ENCODE measurements at regions not wholly inside any gene's neighbourhood (a gene's known extent, or its start where the extent isn't known, plus 50 kb on each side); places are given as distances from the start of the nearest gene placed in this dataset.

DNA sequence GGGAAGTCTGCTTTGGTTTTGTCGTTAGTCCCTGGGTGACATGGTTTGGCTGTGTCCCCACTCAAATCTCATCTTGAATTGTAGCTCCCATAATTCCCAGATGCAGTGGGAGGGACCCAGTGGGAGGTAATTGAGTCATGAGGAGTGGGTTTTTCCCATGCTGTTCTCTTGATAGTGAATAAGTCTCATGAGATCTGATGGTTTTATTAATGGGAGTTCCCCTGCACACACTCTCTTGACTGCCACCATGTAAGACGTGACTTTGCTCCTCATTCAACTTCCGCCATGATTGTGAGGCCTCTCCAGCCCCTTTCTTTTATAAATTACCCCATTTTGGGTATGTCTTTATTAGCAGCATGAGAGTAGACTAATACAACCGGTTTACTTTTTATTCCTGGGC, 405.8 kb upstream of the ID2 start:
- peaks cover 4% of the 10 kb centered on the region for H3K36me3 Mint-ChIP-seq (ENCODE audit: unreplicated experiment)
- no peaks in the 10 kb centered on the region for H3K4me1 Mint-ChIP-seq (ENCODE audit: low read depth, unreplicated experiment)
- peaks cover 2% of the 10 kb centered on the region for H3K9me3 Mint-ChIP-seq (ENCODE audit: unreplicated experiment)
- no peaks in the 10 kb centered on the region for H3K27me3 Mint-ChIP-seq (ENCODE audit: unreplicated experiment)
- TF ChIP-seq, protein P1, sequence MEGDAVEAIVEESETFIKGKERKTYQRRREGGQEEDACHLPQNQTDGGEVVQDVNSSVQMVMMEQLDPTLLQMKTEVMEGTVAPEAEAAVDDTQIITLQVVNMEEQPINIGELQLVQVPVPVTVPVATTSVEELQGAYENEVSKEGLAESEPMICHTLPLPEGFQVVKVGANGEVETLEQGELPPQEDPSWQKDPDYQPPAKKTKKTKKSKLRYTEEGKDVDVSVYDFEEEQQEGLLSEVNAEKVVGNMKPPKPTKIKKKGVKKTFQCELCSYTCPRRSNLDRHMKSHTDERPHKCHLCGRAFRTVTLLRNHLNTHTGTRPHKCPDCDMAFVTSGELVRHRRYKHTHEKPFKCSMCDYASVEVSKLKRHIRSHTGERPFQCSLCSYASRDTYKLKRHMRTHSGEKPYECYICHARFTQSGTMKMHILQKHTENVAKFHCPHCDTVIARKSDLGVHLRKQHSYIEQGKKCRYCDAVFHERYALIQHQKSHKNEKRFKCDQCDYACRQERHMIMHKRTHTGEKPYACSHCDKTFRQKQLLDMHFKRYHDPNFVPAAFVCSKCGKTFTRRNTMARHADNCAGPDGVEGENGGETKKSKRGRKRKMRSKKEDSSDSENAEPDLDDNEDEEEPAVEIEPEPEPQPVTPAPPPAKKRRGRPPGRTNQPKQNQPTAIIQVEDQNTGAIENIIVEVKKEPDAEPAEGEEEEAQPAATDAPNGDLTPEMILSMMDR (IDR thresholded peaks at IDR 0.05; ENCODE audit: partially characterized antibody, unreplicated experiment): no peak
- H3K27ac Mint-ChIP-seq (ENCODE audit: unreplicated experiment): no peak overlapping the region
- no peak for DNase-seq
- H3K4me3 Mint-ChIP-seq (ENCODE audit: unreplicated experiment): no peak overlapping the region

DNA sequence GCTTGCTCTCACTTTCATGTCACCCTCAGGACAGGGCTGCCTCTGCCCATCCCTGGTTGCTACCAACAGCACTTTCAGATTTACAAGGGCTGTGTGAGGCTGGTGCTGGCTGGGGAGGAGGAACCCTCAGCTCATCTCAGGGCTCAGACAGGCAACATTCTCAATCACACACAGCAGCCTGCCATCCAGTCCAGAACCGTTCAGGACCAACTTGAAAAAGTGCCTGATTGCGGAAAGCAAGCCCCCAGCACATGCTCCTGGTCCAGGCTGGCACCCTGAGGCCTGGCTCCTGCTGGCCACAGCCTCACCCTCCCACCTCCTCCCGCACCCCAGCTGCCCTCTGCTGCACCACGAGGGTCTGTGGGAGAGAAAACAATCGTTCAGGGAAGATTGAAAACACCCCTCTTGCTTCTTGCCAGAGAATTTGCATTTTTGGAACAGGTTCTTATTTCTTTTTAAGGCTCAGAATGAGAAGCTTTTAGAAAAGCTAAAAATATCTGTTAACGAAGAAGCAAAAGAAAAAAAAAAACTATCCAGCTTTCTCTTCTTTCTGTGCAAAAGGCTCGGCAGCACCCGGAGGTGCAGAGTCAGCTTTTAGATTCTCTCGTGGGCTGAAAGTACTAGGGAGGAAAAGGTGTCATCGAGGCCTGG, 403.8 kb upstream of the ID2 start:
- TF ChIP-seq, protein P1 (IDR thresholded peaks at IDR 0.05; ENCODE audit: partially characterized antibody, unreplicated experiment): no peak
- H3K27ac Mint-ChIP-seq (ENCODE audit: unreplicated experiment): no peak overlapping the region
- no peaks in the 10 kb centered on the region for H3K36me3 Mint-ChIP-seq (ENCODE audit: unreplicated experiment)
- no peak overlapping the region for H3K4me3 Mint-ChIP-seq (ENCODE audit: unreplicated experiment)
- H3K4me1 Mint-ChIP-seq (ENCODE audit: low read depth, unreplicated experiment): no peaks in the 10 kb centered on the region
- no peak for DNase-seq
- peaks cover 1% of the 10 kb centered on the region for H3K9me3 Mint-ChIP-seq (ENCODE audit: unreplicated experiment)
- H3K27me3 Mint-ChIP-seq (ENCODE audit: unreplicated experiment): no peaks in the 10 kb centered on the region

DNA sequence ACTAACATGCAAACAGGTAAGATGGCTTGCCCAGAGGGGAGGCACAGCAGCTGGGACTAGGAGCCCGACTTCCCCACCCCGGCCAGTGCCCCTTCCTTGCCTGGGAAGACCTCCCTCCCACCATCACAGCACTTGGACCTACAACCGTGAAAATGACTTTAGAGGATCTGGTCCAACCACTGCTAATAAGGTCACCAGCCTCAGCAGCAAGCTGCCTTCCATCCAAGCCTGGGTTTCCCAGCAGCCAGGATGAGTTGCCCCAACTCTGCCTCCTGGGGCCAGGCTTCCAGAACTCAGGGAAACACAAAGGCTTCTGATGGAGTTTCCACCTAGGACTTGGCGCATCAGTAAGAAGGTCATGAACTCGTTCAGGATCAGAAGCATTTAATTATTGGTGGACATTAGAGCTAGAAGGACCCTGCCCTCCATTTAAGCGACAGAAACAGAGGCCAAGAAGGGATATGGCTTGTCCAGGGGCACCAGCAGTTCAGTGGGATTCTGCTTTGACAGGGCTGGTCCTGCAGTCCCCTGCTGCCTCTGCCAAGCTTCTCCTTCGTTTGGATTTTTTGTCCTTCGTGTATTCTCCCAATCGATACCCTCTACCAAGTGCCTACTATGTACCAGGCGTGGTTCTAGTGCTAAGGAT, 403.0 kb upstream of the ID2 start:
- Mint-ChIP-seq H3K4me1 (ENCODE audit: low read depth, unreplicated experiment) (no peaks in the 10 kb centered on the region), H3K27me3 (ENCODE audit: unreplicated experiment) (no peaks in the 10 kb centered on the region), H3K4me3 (ENCODE audit: unreplicated experiment) (no peak overlapping the region), H3K9me3 (ENCODE audit: unreplicated experiment) (no peaks in the 10 kb centered on the region), H3K36me3 (ENCODE audit: unreplicated experiment) (no peaks in the 10 kb centered on the region), H3K27ac (ENCODE audit: unreplicated experiment) (no peak overlapping the region)
- no peak for DNase-seq
- TF ChIP-seq, protein P1 (IDR thresholded peaks at IDR 0.05; ENCODE audit: partially characterized antibody, unreplicated experiment): no peak

DNA sequence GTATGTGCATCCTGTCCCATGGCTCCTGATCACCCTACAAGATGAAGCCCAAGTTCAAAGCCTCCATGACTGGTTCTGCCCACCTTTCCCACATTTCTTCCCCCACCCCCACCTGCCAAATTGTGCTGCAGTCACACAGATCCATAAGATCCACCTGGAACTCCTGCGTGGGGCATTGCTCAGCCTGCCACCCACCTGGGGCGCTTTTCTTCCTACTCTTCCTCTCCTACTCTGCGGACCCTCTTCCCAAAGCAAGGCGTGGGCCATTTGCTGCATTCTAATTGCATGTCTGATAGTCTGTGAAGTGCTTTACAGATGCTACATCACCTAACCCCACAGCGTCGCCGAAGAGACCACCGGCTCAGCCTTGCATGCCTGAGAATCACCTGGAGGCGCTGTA, 402.4 kb upstream of the ID2 start:
- Mint-ChIP-seq H3K9me3 (ENCODE audit: unreplicated experiment) (no peaks in the 10 kb centered on the region), H3K4me1 (ENCODE audit: low read depth, unreplicated experiment) (no peaks in the 10 kb centered on the region), H3K4me3 (ENCODE audit: unreplicated experiment) (no peak overlapping the region), H3K27ac (ENCODE audit: unreplicated experiment) (no peak overlapping the region), H3K27me3 (ENCODE audit: unreplicated experiment) (no peaks in the 10 kb centered on the region), H3K36me3 (ENCODE audit: unreplicated experiment) (no peaks in the 10 kb centered on the region)
- TF ChIP-seq, protein P1 (IDR thresholded peaks at IDR 0.05; ENCODE audit: partially characterized antibody, unreplicated experiment): no peak
- no peak for DNase-seq

DNA sequence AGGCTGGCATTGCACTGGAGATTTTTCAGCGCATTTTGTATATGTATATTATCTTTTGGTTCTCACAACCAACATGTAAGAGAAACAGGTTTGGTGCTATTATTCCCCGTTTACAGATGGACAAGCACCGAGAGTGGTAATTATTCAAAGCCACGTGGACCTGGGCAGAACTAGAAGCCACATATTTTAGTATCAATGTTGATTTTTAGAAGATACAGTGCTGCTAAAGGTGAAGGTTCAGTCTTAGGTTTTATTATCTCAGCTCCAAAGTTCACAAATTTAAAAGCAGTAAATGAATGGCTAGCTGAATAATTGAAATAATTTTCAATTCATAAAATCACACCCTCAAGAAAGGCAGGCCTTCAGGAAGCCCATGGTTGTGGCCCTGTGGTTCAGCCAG, 400.6 kb upstream of the ID2 start:
- no peak overlapping the region for H3K27ac Mint-ChIP-seq (ENCODE audit: unreplicated experiment)
- H3K36me3 Mint-ChIP-seq (ENCODE audit: unreplicated experiment): no peaks in the 10 kb centered on the region
- peaks cover 3% of the 10 kb centered on the region for H3K4me1 Mint-ChIP-seq (ENCODE audit: low read depth, unreplicated experiment)
- TF ChIP-seq, protein P1 (IDR thresholded peaks at IDR 0.05; ENCODE audit: partially characterized antibody, unreplicated experiment): no peak
- no peaks in the 10 kb centered on the region for H3K27me3 Mint-ChIP-seq (ENCODE audit: unreplicated experiment)
- no peak overlapping the region for H3K4me3 Mint-ChIP-seq (ENCODE audit: unreplicated experiment)
- H3K9me3 Mint-ChIP-seq (ENCODE audit: unreplicated experiment): peaks cover under 1% of the 10 kb centered on the region
- no peak for DNase-seq
